AG08396 (cell line): ENCODE measurements at regions not wholly inside any gene's neighbourhood (a gene's known extent, or its start where the extent isn't known, plus 50 kb on each side); places are given as distances from the start of the nearest gene placed in this dataset.

Experiments
- DNase-seq: peaks from one replicate; pipeline ENCODE4 v3.0.0; 2012; ENCODE audit warnings: low spot score, mixed read lengths

- no peak for DNase-seq
Measured at GRCh38 chr3:59339818-59340217, 290.0 kb upstream of the CFAP20DC start.

- DNase-seq = no peak
Measured at GRCh38 chr3:59338934-59339333, 289.1 kb upstream of the CFAP20DC start.

GRCh38 chr3:59335338-59335737, 285.5 kb upstream of the CFAP20DC start:
- DNase-seq = no peak

- DNase-seq = no peak
Measured at GRCh38 chr3:59334585-59334984, 284.8 kb upstream of the CFAP20DC start.

GRCh38 chr3:59327376-59327808, 277.6 kb upstream of the CFAP20DC start:
- no peak for DNase-seq

- DNase-seq = no peak
Measured at GRCh38 chr3:59326246-59327024, 276.6 kb upstream of the CFAP20DC start.

- no peak for DNase-seq
Measured at GRCh38 chr3:59321881-59322540, 272.2 kb upstream of the CFAP20DC start.

- no peak for DNase-seq
Measured at GRCh38 chr3:59320080-59320479, 270.3 kb upstream of the CFAP20DC start.

- no peak for DNase-seq
Measured at GRCh38 chr3:59319442-59319841, 269.6 kb upstream of the CFAP20DC start.

- DNase-seq = no peak
Measured at GRCh38 chr3:59318881-59319280, 269.1 kb upstream of the CFAP20DC start.

GRCh38 chr3:59317386-59317785, 267.6 kb upstream of the CFAP20DC start:
- no peak for DNase-seq

- no peak for DNase-seq
Measured at GRCh38 chr3:59316688-59317275, 267.0 kb upstream of the CFAP20DC start.

- peak; percentile 57 for DNase-seq
Measured at GRCh38 chr3:59313365-59313764, 263.5 kb upstream of the CFAP20DC start.

- DNase-seq = no peak
Measured at GRCh38 chr3:59311231-59311630, 261.4 kb upstream of the CFAP20DC start.

GRCh38 chr3:59310736-59311135, 260.9 kb upstream of the CFAP20DC start:
- no peak for DNase-seq

- no peak for DNase-seq
Measured at GRCh38 chr3:59308684-59309083, 258.9 kb upstream of the CFAP20DC start.

GRCh38 chr3:59308001-59308400, 258.2 kb upstream of the CFAP20DC start:
- DNase-seq = no peak

- no peak for DNase-seq
Measured at GRCh38 chr3:59306436-59306835, 256.6 kb upstream of the CFAP20DC start.

GRCh38 chr3:59304296-59304695, 254.5 kb upstream of the CFAP20DC start:
- DNase-seq = no peak

- DNase-seq = no peak
Measured at GRCh38 chr3:59303452-59303851, 253.6 kb upstream of the CFAP20DC start.

- DNase-seq = no peak
Measured at GRCh38 chr3:59302442-59302841, 252.6 kb upstream of the CFAP20DC start.

GRCh38 chr3:59300733-59301132, 250.9 kb upstream of the CFAP20DC start:
- no peak for DNase-seq

- no peak for DNase-seq
Measured at GRCh38 chr3:59299561-59299960, 249.7 kb upstream of the CFAP20DC start.
